Iris pigment epithelial cell (primary cell): ENCODE measurements at regions not wholly inside any gene's neighbourhood (a gene's known extent, or its start where the extent isn't known, plus 50 kb on each side); places are given as distances from the start of the nearest gene placed in this dataset.

Experiments
- DNase-seq: peaks from one replicate; pipeline ENCODE4 v3.0.0-alpha.2; 2011; ENCODE audit warnings: low read depth

DNA sequence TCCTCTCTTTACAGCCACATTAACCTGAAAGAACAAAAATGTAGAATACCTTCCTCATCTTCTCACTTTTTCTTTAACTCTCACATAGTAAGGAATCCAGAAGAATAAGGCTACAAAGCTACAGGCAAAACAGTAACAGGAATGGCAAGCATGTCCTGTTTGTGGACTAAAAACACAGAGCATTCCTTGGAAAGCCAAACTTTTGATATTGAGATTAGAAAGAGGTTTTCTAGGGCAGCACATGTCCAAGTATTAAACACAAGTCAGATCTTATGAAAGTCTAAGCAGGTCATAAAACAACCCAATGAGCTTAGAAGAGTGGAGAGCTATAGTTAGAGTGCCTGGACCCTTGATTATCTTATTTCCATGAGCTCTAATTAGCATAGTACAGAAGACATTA, 58.2 kb upstream of the FAM9C start:
- DNase-seq = peak; percentile 50

DNA sequence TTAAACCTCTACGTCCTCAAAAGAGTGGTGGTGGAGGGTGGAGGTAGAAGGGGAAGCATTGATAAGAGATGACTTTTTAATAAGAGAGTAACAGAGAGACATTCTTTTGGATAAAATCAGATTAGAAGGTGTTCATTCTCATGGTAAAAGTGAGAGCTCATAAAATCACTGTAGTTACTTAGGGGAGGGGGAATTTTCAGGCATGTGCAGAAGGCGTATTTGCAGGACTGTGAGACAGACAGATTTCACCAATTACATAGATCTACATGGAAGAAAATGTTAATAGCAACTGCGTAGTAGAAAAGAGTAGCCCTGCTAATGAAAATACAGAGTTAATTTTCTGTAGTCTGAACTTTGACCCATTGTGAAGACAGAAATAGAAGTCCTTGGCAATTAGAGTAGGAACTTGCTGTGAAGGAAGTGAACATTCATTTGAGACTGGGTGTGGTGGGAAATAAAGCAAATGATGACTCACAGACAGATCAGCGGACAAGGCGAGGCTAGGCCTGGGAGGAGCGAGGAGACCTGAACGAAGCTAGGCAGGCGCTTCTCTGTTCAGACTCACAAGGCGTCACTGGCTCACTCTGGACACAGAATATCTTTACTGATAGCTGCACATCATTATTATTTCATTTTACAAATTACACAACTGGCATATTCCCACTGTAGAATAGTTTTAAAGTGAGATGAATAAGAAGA, 57.2 kb upstream of the FAM9C start:
- DNase-seq = peak; percentile 94

DNA sequence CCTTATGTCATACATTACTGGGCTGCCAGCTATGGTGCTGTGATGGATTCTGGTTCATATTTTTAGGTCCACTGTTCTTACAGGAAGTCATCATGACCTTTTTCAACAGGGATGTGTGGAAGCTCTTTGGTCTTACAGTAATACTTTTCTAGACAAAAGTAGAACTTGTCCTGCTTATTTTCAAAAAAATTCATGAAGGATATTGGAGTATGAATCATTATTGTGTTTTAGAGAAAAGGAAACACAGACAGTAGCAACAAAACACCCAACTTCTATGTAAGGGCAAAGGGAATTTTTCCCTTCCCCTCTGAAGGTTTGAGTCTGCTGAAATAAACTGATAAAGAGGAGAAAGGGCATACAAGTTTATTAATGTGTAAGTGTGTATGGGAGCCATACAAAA, 54.7 kb upstream of the FAM9C start:
- peak; percentile 48 for DNase-seq

DNA sequence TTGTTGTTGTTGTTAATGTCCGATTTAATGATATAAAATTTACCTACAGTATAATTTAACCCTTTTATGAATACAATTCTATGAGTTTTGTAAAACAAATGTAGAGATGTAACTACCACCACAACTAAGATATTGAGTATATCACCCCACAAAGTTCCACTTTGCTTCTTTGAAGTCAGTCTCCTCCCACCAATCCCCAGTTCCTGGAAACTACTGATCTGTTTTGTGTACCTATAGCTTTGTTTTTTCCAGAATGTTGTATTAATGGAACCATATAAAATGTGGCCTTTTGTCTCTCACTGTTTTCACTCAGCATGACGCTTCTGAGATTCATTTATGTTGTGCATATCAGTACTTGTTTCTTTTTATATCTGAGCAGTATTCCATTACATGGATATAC, 52.3 kb upstream of the FAM9C start:
- no peak for DNase-seq

DNA sequence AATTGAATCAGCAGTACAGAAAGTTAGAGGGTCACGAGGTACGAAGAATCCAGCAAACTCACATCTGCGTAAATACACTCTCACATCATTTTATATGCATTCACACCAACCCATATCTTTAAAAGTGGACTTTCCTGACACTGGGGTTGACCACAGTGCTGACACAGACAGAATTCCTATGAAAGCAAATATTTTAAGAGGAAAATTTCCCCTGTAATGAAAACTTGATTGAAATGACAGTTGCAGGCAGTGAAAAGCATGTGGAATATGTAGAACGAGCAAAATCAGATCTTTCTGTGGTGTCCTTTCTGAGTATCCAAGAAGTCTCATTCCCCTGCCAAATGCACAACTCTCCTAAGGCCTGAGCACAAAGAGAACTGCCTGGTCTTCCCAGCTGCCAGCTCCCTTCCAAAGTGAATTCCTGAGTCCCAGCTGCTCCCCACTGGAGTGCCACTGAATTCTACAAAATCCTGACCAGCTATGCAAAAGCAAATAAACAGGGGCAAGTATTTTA, 50.5 kb upstream of the FAM9C start:
- no peak for DNase-seq

DNA sequence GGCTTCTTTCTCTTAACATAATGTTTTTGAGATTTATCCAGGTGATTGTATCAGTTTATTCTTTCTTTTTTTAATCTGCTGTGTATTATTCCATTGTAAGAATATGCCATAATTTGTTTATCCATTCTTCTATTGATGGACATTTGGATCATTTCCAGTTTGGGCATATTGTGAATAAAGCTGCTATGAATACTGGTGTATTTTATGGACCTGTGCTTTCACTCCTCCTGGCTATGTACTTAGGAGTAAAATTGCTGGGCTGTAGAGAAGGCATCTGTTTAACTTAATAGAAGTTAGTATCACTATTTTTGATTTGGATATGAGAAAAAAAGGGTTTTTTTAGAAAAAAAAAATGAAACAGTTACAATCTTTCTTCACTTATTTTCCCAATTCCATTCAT, 50.0 kb upstream of the FAM9C start:
- DNase-seq = no peak
